Stomach (tissue), 4 donors: ENCODE measurements at regions not wholly inside any gene's neighbourhood (a gene's known extent, or its start where the extent isn't known, plus 50 kb on each side); places are given as distances from the start of the nearest gene placed in this dataset.

ENCODE experiments used
- POLR2AphosphoS5 ChIP-seq, 3 donors: sonication (generic); formaldehyde crosslinking; IDR thresholded peaks; one replicate each; pipeline ENCODE4 v1.6.1; 2016; ENCODE audit warnings: antibody characterized with exemption in 3 of 3
- TF ChIP-seq, protein P1 (sequence below), 7 experiments: fragments of 450-650 bp in 4 of 7; fragments of 200-600 bp in 3 of 7; sonication (generic) in 3 of 7; IDR thresholded peaks; one replicate each; pipeline ENCODE4 v1.5.1; 2016 to 2019; ENCODE audit warnings: antibody characterized with exemption in 7 of 7, control low read depth in 2 of 7, mild to moderate bottlenecking in 1 of 7

DNA sequence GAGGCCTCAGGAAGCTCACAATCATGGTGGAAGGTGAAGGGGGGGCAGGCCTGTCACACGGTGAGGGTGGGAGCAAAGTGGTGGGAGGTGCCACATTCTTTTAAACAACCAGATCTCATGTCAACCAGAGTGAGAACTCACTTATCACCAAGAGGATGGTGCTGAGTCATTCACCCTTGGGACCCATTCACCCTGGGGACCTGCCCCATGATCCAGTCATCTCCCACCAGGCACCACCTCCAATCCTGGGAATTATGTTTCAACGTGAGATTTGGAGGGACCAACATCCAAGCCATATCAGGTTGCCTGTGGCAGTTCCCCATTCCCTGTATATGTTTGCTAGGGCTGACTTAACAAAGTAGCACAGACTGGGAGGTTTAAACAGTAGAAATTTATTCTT is 318.4 kb upstream of the CLNK start:
- TF ChIP-seq, protein P1, sequence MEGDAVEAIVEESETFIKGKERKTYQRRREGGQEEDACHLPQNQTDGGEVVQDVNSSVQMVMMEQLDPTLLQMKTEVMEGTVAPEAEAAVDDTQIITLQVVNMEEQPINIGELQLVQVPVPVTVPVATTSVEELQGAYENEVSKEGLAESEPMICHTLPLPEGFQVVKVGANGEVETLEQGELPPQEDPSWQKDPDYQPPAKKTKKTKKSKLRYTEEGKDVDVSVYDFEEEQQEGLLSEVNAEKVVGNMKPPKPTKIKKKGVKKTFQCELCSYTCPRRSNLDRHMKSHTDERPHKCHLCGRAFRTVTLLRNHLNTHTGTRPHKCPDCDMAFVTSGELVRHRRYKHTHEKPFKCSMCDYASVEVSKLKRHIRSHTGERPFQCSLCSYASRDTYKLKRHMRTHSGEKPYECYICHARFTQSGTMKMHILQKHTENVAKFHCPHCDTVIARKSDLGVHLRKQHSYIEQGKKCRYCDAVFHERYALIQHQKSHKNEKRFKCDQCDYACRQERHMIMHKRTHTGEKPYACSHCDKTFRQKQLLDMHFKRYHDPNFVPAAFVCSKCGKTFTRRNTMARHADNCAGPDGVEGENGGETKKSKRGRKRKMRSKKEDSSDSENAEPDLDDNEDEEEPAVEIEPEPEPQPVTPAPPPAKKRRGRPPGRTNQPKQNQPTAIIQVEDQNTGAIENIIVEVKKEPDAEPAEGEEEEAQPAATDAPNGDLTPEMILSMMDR (IDR thresholded peaks at IDR 0.05): no peak
- TF ChIP-seq POLR2AphosphoS5 (IDR thresholded peaks at IDR 0.05): no peak
